HEK293 (cell line): ENCODE measurements at regions not wholly inside any gene's neighbourhood (a gene's known extent, or its start where the extent isn't known, plus 50 kb on each side); places are given as distances from the start of the nearest gene placed in this dataset.
"Not testable (repeated sequence)": the region's sequence is repeated elsewhere in the genome, so short reads cannot be mapped to it uniquely, and the experiment has no call there.

Experiments used
- CTCF ChIA-PET: fragments of 350-600 bp; formaldehyde crosslinking; extraction: SDS; loops from one replicate; lab custom pipeline; 2021; ENCODE audit warnings: antibody characterized with exemption; lab: Yijun Ruan, JAX
- POLR2A ChIA-PET: fragments of 300-600 bp; formaldehyde crosslinking; extraction: SDS; loops from one replicate; lab custom pipeline; 2020; ENCODE audit warnings: antibody characterized with exemption, inconsistent platforms; lab: Yijun Ruan, JAX
- H3K27ac ChIP-seq: fragments of 200-500 bp; sonication (Bioruptor generic); 2 replicates; pipeline ENCODE4 v1.5.1; 2014; ENCODE audit warnings: low read depth, low read length, control low read depth, inconsistent platforms; ENCODE audit errors: extremely low read depth
- H3K36me3 ChIP-seq, 2 experiments: fragments of 200-500 bp in 1 of 2; sonication (Bioruptor generic) in 1 of 2; 1 replicate in 1 of 2; 2 replicates in 1 of 2; pipeline ENCODE4 v1.5.1; 2014 to 2017; ENCODE audit warnings: inconsistent platforms in 2 of 2, low read length in 2 of 2; ENCODE audit not compliant: control insufficient read depth in 2 of 2, insufficient read depth in 1 of 2
- H3K4me1 ChIP-seq: fragments of 200-500 bp; sonication (Bioruptor generic); 2 replicates; pipeline ENCODE4 v1.5.1; 2014; ENCODE audit warnings: mild to moderate bottlenecking, low read length, inconsistent platforms; ENCODE audit not compliant: control insufficient read depth, insufficient read depth
- H3K4me3 ChIP-seq: 2 replicates; pipeline ENCODE4 v1.5.1; 2011; ENCODE audit warnings: low read depth, mild to moderate bottlenecking, control low read depth, low read length, moderate library complexity
- H3K9me3 ChIP-seq: fragments of 200-500 bp; sonication (Bioruptor generic); 2 replicates; pipeline ENCODE4 v1.5.1; 2014; ENCODE audit warnings: low read depth, low read length, inconsistent platforms; ENCODE audit not compliant: control insufficient read depth, insufficient read depth
- BCL11B ChIP-seq: fragments of 450-650 bp; formaldehyde crosslinking; IDR thresholded peaks from 2 replicates; pipeline ENCODE4 v1.5.1; 2016; ENCODE audit warnings: low read depth, missing biosample characterization, missing genetic modification characterization
- FEZF1 ChIP-seq: fragments of 450-650 bp; formaldehyde crosslinking; IDR thresholded peaks from 2 replicates; pipeline ENCODE4 v1.5.1; 2016; ENCODE audit warnings: missing biosample characterization, missing genetic modification characterization
- KLF16 ChIP-seq: fragments of 450-650 bp; formaldehyde crosslinking; IDR thresholded peaks from 2 replicates; pipeline ENCODE4 v1.5.1; 2017; ENCODE audit warnings: missing biosample characterization, missing genetic modification characterization
- MYNN ChIP-seq: fragments of 450-650 bp; formaldehyde crosslinking; IDR thresholded peaks from 2 replicates; pipeline ENCODE4 v1.5.1; 2016; ENCODE audit warnings: missing biosample characterization, missing genetic modification characterization, borderline replicate concordance
- REPIN1 ChIP-seq: fragments of 450-650 bp; formaldehyde crosslinking; IDR thresholded peaks from 2 replicates; pipeline ENCODE4 v1.5.1; 2017; ENCODE audit warnings: missing biosample characterization, missing genetic modification characterization, low read depth
- SCRT2 ChIP-seq: fragments of 450-650 bp; formaldehyde crosslinking; IDR thresholded peaks from 2 replicates; pipeline ENCODE4 v1.5.1; 2016; ENCODE audit warnings: missing biosample characterization, missing genetic modification characterization
- SP3 ChIP-seq: fragments of 450-650 bp; formaldehyde crosslinking; IDR thresholded peaks from 2 replicates; pipeline ENCODE4 v1.5.1; 2016; ENCODE audit warnings: missing biosample characterization, missing genetic modification characterization
- ZFP37 ChIP-seq: fragments of 450-650 bp; formaldehyde crosslinking; IDR thresholded peaks from 2 replicates; pipeline ENCODE4 v1.5.1; 2016; ENCODE audit warnings: missing biosample characterization, missing genetic modification characterization
- ZNF16 ChIP-seq: fragments of 450-650 bp; formaldehyde crosslinking; IDR thresholded peaks from 2 replicates; pipeline ENCODE4 v1.5.1; 2016; ENCODE audit warnings: low read depth, missing biosample characterization, missing genetic modification characterization
- ZNF174 ChIP-seq: fragments of 450-650 bp; formaldehyde crosslinking; IDR thresholded peaks from 2 replicates; pipeline ENCODE4 v1.5.0; 2017; ENCODE audit warnings: missing biosample characterization, mild to moderate bottlenecking, missing genetic modification characterization
- ZNF175 ChIP-seq: fragments of 450-650 bp; formaldehyde crosslinking; IDR thresholded peaks from 2 replicates; pipeline ENCODE4 v1.5.1; 2016; ENCODE audit warnings: missing biosample characterization, missing genetic modification characterization
- ZNF214 ChIP-seq: fragments of 450-650 bp; formaldehyde crosslinking; IDR thresholded peaks from 2 replicates; pipeline ENCODE4 v1.5.1; 2017; ENCODE audit warnings: missing biosample characterization, mild to moderate bottlenecking, missing genetic modification characterization, borderline replicate concordance
- ZNF239 ChIP-seq: fragments of 450-650 bp; formaldehyde crosslinking; IDR thresholded peaks from 2 replicates; pipeline ENCODE4 v1.5.1; 2016; ENCODE audit warnings: missing biosample characterization, missing genetic modification characterization
- ZNF24 ChIP-seq: fragments of 450-650 bp; formaldehyde crosslinking; IDR thresholded peaks from 2 replicates; pipeline ENCODE4 v1.5.1; 2016; ENCODE audit warnings: missing biosample characterization, missing genetic modification characterization
- ZNF341 ChIP-seq: fragments of 450-650 bp; formaldehyde crosslinking; IDR thresholded peaks from 2 replicates; pipeline ENCODE4; 2016; ENCODE audit warnings: low read depth, missing biosample characterization, missing genetic modification characterization
- ZNF366 ChIP-seq: fragments of 450-650 bp; formaldehyde crosslinking; conservative IDR thresholded peaks from 2 replicates; pipeline ENCODE4 v1.5.1; 2016; ENCODE audit warnings: missing biosample characterization, missing genetic modification characterization
- ZNF433 ChIP-seq: fragments of 450-650 bp; formaldehyde crosslinking; IDR thresholded peaks from 2 replicates; pipeline ENCODE4 v1.5.1; 2016; ENCODE audit warnings: missing biosample characterization, missing genetic modification characterization, low read depth
- ZNF530 ChIP-seq: fragments of 450-650 bp; formaldehyde crosslinking; IDR thresholded peaks from 2 replicates; pipeline ENCODE4 v1.5.1; 2016; ENCODE audit warnings: low read depth, missing biosample characterization, missing genetic modification characterization
- ZNF571 ChIP-seq: fragments of 450-650 bp; formaldehyde crosslinking; IDR thresholded peaks from 2 replicates; pipeline ENCODE4 v1.5.0; 2017; ENCODE audit warnings: missing biosample characterization, missing genetic modification characterization
- ZNF701 ChIP-seq: fragments of 450-650 bp; formaldehyde crosslinking; IDR thresholded peaks from 2 replicates; pipeline ENCODE4 v1.5.1; 2016; ENCODE audit warnings: missing biosample characterization, missing genetic modification characterization
- ZNF704 ChIP-seq: fragments of 450-650 bp; formaldehyde crosslinking; IDR thresholded peaks from 2 replicates; pipeline ENCODE4 v1.5.1; 2016; ENCODE audit warnings: missing biosample characterization, missing genetic modification characterization
- ZNF837 ChIP-seq: fragments of 450-650 bp; formaldehyde crosslinking; IDR thresholded peaks from 2 replicates; pipeline ENCODE4 v1.5.1; 2016; ENCODE audit warnings: missing biosample characterization, missing genetic modification characterization
- ZSCAN16 ChIP-seq: fragments of 450-650 bp; formaldehyde crosslinking; IDR thresholded peaks from 2 replicates; pipeline ENCODE4 v1.5.1; 2016; ENCODE audit warnings: missing biosample characterization, missing genetic modification characterization
- TF ChIP-seq, protein P1 (sequence below): fragments of 450-650 bp; IDR thresholded peaks from 2 replicates; pipeline ENCODE4 v1.5.1; 2018; ENCODE audit warnings: missing biosample characterization, missing genetic modification characterization
- TF ChIP-seq, protein P2 (sequence below): fragments of 450-650 bp; formaldehyde crosslinking; IDR thresholded peaks from 2 replicates; pipeline ENCODE4 v1.5.1; 2016; ENCODE audit warnings: missing biosample characterization, missing genetic modification characterization

DNA sequence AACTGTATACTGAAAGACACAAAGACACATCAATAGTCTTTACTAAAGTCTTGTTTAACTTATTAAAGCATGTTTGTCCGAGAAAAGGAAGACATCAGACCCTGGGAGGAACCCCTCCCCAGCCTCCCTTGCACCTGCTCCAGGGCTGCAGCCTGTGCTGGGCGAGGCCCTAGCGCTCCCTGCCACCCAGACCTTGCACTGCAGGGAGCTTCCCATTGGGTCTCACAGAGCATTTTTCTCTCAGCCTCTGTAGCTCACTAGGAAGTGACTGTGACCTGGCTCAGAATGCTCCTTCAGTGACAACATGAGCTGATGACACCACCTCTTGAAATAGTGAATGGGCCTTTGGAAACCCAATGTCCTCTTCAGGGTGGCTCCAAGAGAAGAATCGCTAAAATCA, 461.2 kb downstream of the TMEM121 start:
- H3K4me1 ChIP-seq = no peaks in the 10 kb centered on the region
- H3K36me3 ChIP-seq = no peaks in the 10 kb centered on the region
- TF ChIP-seq ZNF214 (tag by site-specific recombination) = no peak
- no peak for TF ChIP-seq ZFP37 (tag by site-specific recombination)
- no peak for TF ChIP-seq ZNF24 (tag by site-specific recombination)
- TF ChIP-seq ZNF530 = no peak
- no peak for TF ChIP-seq ZNF174 (tag by site-specific recombination)
- TF ChIP-seq ZNF701 (tag by site-specific recombination) = no peak
- no peak for TF ChIP-seq ZSCAN16
- TF ChIP-seq ZNF366 (tag by site-specific recombination) = no peak
- TF ChIP-seq KLF16 (tag by site-specific recombination) = no peak
- no peak for TF ChIP-seq BCL11B (tag by site-specific recombination)
- TF ChIP-seq FEZF1 (tag by site-specific recombination) = no peak
- TF ChIP-seq MYNN (tag by site-specific recombination) = no peak
- TF ChIP-seq ZNF704 (tag by site-specific recombination) = no peak
- no peak for TF ChIP-seq REPIN1
- POLR2A ChIA-PET = no interaction called here
- CTCF ChIA-PET = interaction anchor here (1.8 kb wide), 1 partner anchor 9 kb away, joined by 5 read pairs; no protein-coding TSS in a partner anchor
- H3K4me3 ChIP-seq = no peak overlapping the region
- no peaks in the 10 kb centered on the region for H3K9me3 ChIP-seq
- no peak overlapping the region for H3K27ac ChIP-seq

DNA sequence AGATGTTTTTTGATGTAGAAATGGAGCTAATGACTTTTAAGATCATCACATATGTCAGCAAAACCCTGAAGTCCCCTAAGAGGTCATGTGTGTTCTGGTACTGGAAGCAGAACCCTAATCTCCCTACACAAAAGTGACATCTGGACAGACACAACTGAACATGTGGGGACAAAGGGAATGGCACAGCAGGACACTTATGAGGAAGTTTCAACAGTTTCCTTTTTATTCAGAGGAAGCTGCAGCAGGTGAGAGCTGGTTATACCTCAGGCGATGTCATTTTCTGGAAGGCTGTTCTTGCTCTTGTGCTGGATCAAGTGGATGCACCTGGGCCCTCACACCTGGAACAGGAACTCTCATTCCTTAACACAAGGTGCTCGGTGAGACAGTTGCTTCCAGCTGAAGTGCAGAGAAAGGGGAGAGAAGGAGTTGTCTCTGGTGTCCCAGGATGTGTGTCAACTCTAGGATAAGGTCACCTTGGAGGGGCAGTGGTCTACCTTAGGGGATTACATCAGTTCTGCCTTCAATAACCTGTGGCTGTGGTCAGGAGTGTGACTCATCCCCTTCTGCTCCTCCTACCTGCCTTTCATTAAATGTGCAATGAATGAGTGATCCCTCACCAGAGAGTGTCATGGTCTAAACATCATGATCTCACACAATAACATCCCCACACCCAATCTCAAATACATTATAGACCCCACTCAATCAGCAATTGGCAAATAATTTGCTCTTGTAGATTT, 463.4 kb downstream of the TMEM121 start:
- ChIA-PET POLR2A (no interaction called here), CTCF (no interaction called here)
- no peaks in the 10 kb centered on the region for H3K4me1 ChIP-seq
- no peak overlapping the region for H3K4me3 ChIP-seq
- H3K27ac ChIP-seq = no peak overlapping the region
- no peaks in the 10 kb centered on the region for H3K36me3 ChIP-seq
- no peaks in the 10 kb centered on the region for H3K9me3 ChIP-seq
- TF ChIP-seq SP3 (tag by site-specific recombination) (no peak), ZNF16 (tag by site-specific recombination) (no peak), SCRT2 (0 out of 2 replicates have a peak, but pooled peaks have one; percentile 37)

- H3K9me3 ChIP-seq, POLR2A ChIA-PET, H3K4me1 ChIP-seq, H3K27ac ChIP-seq, H3K36me3 ChIP-seq, H3K4me3 ChIP-seq: not testable (repeated sequence)
- CTCF ChIA-PET = interaction anchor here (0.9 kb wide), 1 partner anchor 14 kb away, joined by 3 read pairs; no protein-coding TSS in a partner anchor
These were observed 465.3 kb downstream of the TMEM121 start for GRCh38 chr14:105991677-105992076.

- H3K36me3 ChIP-seq = no peaks in the 10 kb centered on the region
- no peak overlapping the region for H3K27ac ChIP-seq
- H3K4me1 ChIP-seq = no peaks in the 10 kb centered on the region
- no peak overlapping the region for H3K4me3 ChIP-seq
- TF ChIP-seq ZNF571 (tag by site-specific recombination) (no peak), ZNF175 (tag by site-specific recombination) (no peak), REPIN1 (no peak), ZNF239 (tag by site-specific recombination) (no peak), ZNF433 (tag by site-specific recombination) (no peak), ZNF341 (tag by site-specific recombination) (no peak), ZNF837 (tag by site-specific recombination) (no peak)
- TF ChIP-seq, protein P1, sequence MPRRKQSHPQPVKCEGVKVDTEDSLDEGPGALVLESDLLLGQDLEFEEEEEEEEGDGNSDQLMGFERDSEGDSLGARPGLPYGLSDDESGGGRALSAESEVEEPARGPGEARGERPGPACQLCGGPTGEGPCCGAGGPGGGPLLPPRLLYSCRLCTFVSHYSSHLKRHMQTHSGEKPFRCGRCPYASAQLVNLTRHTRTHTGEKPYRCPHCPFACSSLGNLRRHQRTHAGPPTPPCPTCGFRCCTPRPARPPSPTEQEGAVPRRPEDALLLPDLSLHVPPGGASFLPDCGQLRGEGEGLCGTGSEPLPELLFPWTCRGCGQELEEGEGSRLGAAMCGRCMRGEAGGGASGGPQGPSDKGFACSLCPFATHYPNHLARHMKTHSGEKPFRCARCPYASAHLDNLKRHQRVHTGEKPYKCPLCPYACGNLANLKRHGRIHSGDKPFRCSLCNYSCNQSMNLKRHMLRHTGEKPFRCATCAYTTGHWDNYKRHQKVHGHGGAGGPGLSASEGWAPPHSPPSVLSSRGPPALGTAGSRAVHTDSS (tag by site-specific recombination) = no peak
- TF ChIP-seq, protein P2, sequence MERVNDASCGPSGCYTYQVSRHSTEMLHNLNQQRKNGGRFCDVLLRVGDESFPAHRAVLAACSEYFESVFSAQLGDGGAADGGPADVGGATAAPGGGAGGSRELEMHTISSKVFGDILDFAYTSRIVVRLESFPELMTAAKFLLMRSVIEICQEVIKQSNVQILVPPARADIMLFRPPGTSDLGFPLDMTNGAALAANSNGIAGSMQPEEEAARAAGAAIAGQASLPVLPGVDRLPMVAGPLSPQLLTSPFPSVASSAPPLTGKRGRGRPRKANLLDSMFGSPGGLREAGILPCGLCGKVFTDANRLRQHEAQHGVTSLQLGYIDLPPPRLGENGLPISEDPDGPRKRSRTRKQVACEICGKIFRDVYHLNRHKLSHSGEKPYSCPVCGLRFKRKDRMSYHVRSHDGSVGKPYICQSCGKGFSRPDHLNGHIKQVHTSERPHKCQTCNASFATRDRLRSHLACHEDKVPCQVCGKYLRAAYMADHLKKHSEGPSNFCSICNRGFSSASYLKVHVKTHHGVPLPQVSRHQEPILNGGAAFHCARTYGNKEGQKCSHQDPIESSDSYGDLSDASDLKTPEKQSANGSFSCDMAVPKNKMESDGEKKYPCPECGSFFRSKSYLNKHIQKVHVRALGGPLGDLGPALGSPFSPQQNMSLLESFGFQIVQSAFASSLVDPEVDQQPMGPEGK (tag by site-specific recombination) = no peak
- ChIA-PET CTCF (no interaction called here), POLR2A (no interaction called here)
- no peaks in the 10 kb centered on the region for H3K9me3 ChIP-seq
These were observed 467.4 kb downstream of the TMEM121 start for GRCh38 chr14:105993814-105994213.
